ENCODE measurements at regions not wholly inside any gene's neighbourhood (a gene's known extent, or its start where the extent isn't known, plus 50 kb on each side); places are given as distances from the start of the nearest gene placed in this dataset.

GRCh38 chr13:74622284-74622683 lies 488.1 kb upstream of the KLF12 start:
- TF ChIP-seq EZH2 (IDR thresholded peaks at IDR 0.05) = no peak
- no peak for TF ChIP-seq CTCF (IDR thresholded peaks at IDR 0.05)

Measured in neural progenitor cell (in vitro differentiated cells).